NK-92 treated with Interleukin-12 subunit alpha and Interleukin-12 subunit beta, amount 100 ng/mL, for 24 hours (cell line): ENCODE measurements at regions not wholly inside any gene's neighbourhood (a gene's known extent, or its start where the extent isn't known, plus 50 kb on each side); places are given as distances from the start of the nearest gene placed in this dataset.

ENCODE experiments used
- DNase-seq: peaks from one replicate; lab custom pipeline; 2025; lab: John Stamatoyannopoulos, UW

DNA sequence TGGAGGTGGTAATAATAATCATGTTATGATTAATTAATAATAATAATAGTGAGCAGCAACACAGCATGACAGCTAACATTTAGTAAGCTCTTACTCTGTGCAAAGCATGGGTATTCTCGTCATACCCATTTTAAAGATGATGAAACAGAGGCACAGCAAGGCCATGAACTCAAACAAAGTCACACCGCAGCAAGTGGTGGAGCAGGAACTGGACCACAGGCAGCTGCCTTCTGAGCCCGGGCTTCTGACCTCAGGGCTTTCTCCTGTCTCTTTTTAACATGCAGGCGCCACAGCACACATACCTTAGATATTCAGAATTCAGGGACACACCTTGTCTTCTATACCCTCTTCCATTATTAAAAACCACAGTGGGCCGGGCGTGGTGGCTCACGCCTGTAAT, 50.7 kb upstream of the SPATA12 start:
- no peak for DNase-seq

DNA sequence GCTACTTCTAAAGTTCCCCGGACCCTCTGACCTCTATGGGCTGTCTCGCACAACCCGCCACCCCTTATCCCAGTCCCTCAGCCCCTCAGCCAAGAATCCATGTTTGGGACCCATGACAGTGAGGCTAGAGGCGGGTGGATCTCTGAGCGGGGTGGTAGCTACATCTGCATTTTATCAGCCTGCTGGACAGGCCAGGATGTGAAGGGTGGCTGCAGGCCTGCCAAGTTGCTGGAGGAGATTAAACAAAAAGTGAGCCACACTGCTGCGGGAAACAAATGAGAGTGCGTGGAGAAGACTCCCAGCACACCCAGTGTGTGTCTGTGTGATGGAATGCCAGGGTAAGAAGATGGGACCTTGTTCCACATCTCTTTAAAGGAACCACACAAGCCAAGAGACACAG, 51.1 kb upstream of the SPATA12 start:
- no peak for DNase-seq

DNA sequence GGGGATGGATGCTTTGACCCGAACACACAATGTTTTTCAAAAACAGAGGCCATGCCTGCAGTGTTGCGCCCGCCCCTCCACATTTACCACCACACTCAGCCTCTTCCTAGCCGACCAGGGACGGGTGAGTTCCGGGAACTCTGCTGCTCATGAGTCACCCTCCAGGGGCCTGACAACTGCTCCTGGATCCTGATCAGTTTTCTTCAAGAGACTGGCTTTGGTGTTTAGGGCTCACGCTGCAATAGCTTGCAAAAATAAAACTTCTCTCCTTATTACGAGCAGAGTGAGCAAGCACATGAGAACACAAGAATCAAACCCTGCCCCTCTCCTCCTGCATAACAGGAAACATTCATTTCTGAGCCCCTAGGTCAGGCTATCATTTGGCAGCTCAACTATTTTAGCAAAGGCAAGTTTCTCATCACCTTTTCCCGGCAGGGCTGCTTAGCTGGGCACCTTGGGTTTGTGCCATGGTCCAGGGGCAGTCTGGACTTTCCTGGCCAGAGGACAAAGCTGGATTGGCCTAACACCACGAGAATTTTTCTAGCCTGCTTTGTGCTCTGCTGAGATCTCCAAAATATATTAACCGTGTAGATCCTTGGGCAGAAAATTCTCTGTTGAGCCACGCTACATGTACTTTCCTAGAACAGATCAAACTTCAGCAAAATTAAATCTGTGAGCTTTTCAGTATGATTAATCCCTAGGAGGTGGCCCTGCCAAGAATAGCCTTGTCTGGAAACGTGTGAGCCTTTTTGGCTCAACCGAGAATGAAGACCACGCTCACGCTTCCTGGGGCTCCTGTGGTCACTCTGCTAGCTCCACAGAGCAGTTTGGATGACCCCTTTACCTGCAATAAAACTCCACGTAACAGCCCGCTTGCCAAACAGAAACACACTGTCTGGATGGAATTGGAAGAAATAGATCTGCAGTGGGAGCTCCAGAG, 52.7 kb upstream of the SPATA12 start:
- no peak for DNase-seq

DNA sequence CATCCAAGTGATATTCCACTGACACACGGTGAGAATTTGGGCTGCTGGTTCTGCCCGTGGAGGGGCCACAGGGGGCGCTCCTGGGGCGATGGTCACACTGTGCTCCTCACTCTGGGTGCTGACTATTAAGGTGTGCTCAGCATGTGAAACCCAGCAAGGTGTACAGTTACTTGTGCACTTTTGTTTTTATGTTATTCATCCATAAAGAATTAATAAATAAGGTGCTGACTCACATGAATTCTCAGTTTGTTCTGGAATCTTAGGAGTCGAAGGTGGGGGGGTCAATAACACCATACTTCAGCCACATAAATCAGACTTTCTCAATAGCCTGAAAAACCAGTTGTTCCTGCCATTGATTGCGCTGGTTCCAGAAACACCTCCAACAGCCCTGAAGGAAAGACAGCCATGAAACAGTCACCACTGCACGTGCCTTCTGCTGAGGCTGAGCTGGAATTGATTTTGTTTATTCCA, 53.5 kb upstream of the SPATA12 start:
- DNase-seq, result no peak

DNA sequence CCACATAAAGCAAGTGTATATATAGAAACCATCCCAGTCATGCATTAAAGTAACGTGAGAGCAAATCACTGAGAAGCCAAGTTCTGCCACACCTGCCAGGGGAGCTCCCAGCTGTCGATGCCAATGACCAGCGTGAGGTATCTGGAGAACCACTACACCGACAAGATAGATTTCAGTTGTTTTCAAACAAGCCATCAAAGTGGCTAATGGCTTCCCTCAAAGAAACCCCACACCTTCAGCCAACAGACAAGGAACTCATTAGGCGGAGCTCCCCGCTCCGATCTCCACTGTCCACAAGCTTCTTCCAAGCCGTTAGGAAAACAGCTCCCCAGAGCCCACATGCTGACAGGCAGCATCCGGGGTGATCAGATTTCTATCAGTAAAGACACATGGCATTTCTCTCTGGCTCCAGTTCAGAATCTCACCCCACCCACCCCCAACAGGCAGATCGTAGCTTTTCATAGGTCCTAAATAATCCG, 54.2 kb upstream of the SPATA12 start:
- DNase-seq, result no peak

DNA sequence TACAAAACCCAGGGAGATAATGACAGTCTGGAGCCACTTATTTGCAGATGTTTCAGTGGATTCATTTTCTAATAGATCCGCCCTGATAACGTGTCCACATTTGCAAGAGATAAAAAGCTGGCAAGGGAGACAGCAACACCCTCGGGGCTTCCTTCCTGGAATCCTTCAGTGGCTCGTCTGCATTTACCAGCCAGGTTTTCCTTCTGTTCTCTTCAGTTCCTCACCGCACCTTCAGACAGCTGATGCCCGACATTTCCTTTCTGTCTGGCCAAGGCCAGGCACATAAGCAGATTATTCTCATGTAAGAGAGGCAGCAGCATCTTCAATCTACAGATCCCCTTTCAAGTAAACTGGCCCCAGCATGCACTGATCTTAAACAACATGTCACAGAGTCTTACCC, 56.2 kb upstream of the SPATA12 start:
- DNase-seq, result no peak

DNA sequence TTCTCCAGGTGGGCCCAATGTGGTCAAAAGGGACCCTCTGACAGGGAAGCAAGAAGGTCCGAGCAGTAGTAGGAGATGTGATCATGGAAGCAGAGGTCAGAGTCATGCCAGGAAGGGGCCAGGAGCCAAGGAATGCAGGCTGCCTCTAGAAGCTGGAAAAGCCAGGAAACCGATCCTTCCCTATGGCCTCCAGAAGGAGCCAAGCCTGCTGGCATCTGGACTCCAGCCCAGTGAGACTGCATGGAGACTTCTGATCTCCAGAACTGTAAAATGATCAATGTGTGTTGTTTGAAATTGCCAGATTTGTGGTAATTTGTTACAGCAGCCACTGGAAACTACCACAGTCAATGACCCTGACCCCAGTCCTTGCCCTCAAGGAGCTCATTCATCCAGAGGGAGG, 56.8 kb upstream of the SPATA12 start:
- no peak for DNase-seq

DNA sequence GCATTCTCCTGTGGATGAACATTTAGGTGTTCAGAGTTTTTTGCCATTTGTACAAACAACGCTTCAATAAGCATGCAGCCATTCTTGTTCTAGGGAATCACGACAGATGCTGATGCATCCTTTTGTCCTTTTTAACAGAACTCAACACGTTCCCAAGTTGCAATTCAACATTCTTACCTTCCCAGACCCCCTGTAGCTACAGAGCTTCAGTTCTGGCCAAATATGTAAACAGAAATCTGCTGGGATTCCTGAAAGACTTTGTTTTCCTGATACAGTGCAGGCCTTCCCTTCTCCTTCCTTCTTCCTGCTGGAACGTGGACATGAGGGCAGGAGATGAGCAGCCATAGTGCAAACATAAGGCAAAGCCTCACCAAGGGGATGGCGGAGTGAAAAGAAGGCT, 59.1 kb upstream of the SPATA12 start:
- DNase-seq, result no peak

DNA sequence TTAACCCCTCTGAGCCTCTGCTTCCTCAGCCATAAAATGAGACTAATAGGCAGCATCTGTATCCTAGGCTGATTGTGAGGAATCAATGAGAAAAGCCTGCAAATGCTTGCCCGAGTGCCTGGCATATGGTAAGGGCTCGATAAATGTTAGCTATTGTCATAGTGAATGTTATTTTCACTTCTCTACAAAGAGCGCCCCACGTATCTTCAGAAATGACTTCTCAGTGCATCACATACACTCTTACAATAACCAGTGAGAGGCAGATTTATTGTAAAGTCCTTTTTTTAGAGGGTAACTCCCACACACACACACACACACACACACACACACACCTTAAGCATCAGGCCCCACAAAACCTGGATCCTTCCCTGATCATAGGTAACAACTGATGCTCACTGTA, 60.5 kb upstream of the SPATA12 start:
- no peak for DNase-seq

DNA sequence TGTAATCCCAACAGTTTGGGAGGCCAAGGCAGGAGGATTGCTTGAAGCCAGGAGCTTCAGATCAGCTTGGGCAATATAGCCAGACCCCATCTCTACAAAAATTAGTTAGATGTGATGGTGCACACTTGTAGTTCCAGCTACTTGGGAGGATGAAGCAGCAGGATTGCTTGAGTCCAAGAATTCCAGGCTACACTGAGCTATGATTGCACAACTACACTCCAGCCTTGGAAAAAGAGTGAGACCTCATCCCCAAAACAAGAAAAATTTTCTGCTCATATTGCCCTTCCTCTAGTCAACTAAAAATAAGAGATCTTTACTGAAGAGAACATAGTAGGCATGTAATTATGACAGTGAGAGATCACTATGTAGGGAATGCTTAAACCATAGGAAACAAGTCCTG, 60.9 kb upstream of the SPATA12 start:
- DNase-seq, result no peak

DNA sequence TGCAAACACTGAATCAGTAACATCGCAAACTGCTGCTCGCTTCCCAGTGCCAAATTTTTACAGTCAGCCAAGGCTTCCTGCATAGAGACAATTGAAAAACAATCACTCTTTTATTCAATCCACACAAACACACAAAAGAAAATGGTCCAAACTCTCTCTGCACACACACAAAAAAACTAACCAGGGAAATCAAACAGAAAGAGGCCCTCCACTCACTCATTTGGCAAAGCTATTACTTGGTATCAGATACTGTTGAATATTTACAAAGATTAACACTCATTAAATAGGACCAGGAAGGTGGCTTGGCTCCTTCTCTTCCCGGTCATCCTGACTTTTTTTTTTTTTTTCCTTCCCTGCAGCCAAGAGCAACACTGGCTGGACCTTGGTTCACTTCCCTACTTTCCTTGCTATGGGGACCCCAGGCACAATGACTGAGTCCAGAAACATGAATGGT, 62.4 kb upstream of the SPATA12 start:
- DNase-seq, result no peak

DNA sequence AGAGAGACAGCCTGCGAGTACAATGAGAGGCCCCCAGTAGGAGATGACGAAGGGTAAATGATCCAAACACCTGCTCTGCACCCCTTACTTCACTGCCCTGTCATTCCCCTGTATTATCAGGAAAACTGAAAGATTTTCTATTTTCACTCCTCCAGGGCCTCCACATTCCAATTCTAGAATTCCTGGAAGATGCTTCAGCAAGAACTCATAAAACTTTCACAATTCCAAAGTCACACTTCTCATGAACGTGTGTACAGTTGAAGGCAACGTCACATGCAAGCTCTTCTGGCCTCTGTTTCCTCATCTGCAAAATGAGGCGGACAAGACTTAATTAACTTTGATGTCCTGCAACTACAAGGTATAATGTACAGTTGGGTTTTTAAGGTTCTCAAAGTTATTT, 62.8 kb upstream of the SPATA12 start:
- no peak for DNase-seq

DNA sequence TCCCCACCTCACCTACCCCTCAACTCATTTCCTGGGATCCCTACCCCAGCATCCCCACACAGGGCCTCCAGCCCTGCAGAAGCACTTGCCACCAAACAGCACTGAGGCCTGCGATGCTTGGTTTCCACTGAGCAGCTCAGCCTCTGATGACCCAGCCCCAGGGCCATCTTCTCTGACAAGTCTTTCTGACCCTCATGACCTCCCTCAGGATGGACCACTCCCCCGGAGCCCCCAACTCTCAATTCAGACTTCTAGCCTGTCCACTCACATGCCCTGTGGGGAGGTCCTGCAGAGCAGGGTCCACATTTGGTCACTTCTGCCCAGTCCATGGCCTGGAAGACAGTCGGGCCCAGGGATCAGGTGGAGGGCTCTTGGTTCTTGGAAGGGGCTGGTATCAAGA, 63.4 kb upstream of the SPATA12 start:
- no peak for DNase-seq

DNA sequence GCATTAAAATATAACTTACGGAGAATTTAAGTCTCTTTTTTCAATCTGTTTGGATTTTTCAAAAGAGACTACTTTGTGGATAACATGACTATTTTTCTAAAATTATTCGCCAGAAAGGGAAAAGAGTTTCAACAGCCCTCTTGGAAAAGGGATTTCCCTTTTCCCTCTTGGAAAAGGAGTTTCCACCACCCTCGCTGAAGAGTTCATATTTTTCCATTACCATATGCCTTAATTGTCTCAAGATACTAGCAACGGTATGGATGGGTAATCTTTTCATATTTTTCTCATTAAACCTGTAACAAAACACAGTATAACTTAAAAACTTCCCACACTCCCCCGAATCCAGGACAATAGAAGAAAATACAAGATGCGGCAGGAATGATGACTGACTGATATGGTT, 66.1 kb upstream of the SPATA12 start:
- no peak for DNase-seq

DNA sequence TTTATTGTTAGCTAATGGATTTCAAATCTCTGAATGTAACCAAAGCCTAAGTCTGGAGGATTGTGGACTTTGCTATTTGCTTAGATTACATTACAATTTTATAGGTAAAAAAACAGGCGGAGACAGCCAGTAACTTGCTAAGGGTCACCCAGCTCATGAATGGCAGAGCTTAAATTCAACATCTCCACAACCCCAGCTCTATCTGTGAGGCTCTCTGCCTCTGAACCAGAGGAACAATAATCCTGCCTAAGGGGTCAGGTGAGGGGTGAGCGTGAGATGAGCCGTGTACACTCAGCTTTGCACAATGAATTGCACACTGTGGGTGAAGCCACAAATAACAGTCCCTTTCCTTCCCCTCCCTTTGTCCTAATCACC, 69.8 kb upstream of the SPATA12 start:
- DNase-seq, result no peak

DNA sequence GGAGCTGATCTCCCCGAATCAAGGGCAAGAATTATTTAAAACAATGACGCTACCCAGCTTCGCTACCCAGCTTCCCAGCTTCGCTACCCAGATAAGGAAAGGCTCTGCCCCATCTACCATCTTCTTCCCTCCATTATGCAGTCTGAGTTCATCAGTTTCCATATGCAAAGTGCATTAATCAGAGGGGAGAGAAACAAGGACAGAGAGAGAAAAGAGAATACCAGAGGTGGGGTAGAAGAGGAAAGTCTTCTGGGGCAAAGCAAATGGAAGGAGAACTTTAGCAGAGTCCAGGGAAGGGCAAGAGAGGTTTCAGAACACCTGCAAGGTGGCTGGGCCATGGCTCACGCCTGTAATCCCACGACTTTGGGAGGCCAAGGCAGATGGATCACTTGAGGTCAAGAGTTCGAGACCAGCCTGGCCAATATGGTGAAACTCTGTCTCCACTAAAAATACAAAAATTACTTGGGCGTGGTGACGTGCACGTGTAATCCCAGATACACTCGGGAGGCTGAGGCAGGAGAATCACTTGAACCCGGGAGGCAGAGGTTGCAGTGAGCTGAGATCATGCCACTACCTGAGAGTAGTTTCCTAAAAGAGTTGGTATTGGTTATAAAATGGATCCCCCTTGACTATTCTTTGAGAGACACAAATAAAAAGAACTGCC, 70.4 kb upstream of the SPATA12 start:
- DNase-seq, result no peak

DNA sequence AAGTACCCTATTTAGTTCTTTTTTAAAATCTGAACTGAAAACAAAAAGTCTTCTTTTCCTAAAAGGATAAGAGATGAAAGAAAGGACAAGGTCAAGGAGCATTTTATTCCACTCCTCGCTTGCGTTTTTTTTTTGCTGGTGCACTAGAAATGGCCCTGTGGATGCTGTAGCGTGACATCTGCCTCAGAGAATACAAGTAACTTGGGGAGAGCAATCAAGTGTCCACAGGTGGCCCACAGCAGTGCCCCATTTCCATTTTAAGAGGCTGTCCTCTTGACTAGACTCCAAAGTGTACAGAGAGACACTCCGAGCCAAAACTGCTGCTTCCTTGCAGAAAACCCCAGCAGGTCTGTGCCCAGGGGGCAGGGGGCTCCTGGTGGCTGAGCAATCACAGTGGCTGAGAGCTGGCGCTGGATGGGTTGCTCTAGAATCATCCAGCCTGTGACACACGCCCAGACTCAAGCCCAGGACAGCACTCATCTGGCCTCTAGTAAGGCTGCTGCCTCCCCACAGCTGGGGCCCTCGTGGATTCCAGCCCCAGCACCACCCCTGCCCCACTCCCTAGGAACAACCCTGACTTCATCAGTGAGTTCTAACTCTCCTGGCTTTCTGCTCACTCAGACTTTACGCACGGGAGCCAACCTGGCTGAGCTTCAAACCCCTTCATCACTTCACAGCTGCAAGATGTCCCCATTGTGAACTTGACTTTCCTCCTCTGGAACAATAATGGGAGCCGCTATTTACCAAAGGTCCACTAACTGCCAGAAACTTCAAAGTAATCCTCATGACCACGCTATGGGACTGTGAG, 71.1 kb upstream of the SPATA12 start:
- no peak for DNase-seq

DNA sequence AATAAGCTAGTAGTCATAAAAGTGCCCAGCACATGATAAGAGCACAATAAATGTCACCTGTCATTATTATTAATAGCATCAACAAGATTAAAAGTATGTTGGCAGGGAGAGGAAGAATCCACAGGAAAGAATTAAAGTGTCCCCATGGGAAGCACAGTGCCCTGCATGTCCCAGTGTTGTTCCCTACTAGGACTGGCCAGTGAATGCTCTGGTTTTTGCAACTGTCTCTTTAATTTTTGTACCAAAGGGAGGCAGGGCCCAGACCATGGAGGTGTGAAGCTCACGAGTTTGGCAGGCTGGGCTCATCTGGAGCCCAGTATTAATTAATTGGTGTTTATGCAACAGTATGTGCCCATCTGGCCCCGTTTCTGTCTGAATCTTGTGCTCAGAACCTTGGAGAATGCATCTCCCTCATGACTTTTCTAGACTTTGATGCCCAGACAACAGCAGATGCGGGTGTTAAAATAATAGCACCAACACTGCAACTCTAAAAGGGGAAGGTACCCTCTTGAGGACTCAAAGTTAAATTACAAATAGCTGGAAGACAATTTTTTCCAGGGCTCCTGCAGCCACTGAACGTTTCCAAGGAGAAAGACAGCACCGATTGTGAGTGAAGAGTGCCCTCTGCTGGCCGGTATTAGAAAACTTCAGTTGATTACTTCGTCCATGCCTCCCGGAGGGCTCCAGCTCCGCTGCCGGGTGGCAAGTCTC, 71.9 kb upstream of the SPATA12 start:
- peak; percentile 31 for DNase-seq

DNA sequence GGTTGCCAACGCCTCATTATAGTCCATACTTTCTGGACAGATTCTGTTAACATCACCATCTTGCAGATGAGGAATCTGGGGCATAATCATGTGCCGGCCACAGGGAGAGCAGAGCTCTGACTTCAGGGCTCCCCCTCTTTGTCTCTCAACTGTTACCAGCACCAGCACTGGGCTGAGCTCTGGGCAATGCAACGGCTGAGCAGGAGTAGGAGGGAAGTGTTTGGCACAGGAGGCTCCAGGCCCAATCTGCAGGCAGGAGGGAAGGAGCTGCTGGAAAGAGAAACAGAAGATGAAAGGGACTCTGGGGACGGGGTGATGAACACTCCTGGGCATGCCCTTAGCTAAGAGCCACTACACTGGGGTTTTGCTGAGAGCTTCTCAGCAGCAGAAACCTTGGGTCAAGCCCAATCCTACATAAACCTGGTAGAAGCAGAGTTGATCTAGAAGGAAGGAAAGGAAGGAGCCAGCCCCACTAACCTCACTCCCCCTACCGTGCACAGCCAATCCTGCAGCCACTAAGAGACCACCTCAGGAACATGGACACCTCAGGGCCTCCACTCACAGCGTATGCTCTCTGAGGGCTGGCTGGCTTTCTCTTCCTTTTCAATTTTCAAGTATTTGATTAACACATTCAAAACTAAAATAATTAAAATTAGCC, 73.1 kb upstream of the SPATA12 start:
- no peak for DNase-seq

DNA sequence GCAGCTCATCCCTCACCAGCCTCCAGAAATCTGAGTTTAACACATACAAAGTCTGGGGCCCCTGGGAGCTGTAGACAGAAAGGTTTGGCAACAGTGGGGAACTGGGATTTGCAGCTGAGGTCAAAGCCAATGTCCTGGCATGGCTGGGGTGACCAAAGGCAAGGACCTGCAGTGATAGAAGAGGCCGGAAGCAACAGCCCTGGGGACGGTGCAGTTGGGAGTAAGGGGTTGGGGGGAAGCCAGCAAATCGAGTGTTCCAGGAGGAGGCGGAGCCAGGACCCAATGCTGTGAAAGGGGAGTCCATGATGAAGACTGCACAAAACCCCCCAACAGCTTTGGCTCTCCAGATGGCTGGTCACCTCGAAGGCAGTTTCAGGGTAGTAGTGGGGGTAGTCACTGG, 74.1 kb upstream of the SPATA12 start:
- no peak for DNase-seq

DNA sequence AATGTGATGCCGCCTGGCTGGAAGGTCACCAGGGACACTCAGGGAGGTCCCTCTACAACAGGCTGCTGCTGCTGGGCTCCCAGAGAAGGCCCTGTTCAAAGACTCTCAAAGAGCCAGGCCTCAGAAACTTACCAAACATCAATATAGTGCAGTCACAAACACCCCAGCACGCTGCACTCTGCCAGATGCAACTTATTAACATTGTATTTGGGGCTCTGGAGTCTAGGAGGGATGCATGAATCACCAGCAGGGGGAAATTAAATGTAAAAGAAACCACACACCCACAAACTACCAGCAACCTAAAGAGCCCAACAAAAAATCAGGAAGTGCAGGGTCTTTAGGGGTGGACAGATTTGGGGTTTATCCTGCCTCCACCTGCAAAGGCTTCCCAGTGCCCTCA, 74.6 kb upstream of the SPATA12 start:
- DNase-seq, result no peak
